NT2/D1 (cell line): ENCODE measurements at regions not wholly inside any gene's neighbourhood (a gene's known extent, or its start where the extent isn't known, plus 50 kb on each side); places are given as distances from the start of the nearest gene placed in this dataset.

Experiments
- DNase-seq: peaks from one replicate; pipeline ENCODE4 v3.0.0-alpha.2; 2011; ENCODE audit warnings: low read depth, low spot score
- H3K27me3 ChIP-seq: 2 replicates; pipeline ENCODE4 v1.6.0; 2011; ENCODE audit warnings: mild to moderate bottlenecking; ENCODE audit not compliant: insufficient read length, insufficient read depth
- H3K36me3 ChIP-seq: 2 replicates; pipeline ENCODE4 v1.6.1; 2011; ENCODE audit warnings: mild to moderate bottlenecking, low read length, mixed read lengths; ENCODE audit not compliant: insufficient read depth, insufficient read length
- H3K4me1 ChIP-seq: 2 replicates; pipeline ENCODE4 v1.5.1; 2011; ENCODE audit not compliant: insufficient read depth, insufficient read length
- H3K4me3 ChIP-seq: 2 replicates; pipeline ENCODE4 v1.5.1; 2011; ENCODE audit warnings: low read depth; ENCODE audit not compliant: insufficient read length
- H3K9ac ChIP-seq: 2 replicates; pipeline ENCODE4 v1.6.0; 2011; ENCODE audit warnings: low read depth; ENCODE audit not compliant: insufficient read length
- H3K9me3 ChIP-seq: 2 replicates; pipeline ENCODE4 v1.5.1; 2011; ENCODE audit warnings: mild to moderate bottlenecking, low read length; ENCODE audit not compliant: insufficient read depth
- SUZ12 ChIP-seq: IDR thresholded peaks from 2 replicates; pipeline ENCODE4 v1.6.1; 2011; ENCODE audit not compliant: insufficient read length, insufficient read depth; ENCODE audit errors: extremely low read depth
- YY1 ChIP-seq: IDR thresholded peaks from 2 replicates; pipeline ENCODE4 v1.6.1; 2011; ENCODE audit not compliant: insufficient read length, insufficient read depth
- ZNF274 ChIP-seq: IDR thresholded peaks from 2 replicates; pipeline ENCODE4 v1.6.1; 2011; ENCODE audit warnings: mild to moderate bottlenecking, low read depth, low read length

DNA sequence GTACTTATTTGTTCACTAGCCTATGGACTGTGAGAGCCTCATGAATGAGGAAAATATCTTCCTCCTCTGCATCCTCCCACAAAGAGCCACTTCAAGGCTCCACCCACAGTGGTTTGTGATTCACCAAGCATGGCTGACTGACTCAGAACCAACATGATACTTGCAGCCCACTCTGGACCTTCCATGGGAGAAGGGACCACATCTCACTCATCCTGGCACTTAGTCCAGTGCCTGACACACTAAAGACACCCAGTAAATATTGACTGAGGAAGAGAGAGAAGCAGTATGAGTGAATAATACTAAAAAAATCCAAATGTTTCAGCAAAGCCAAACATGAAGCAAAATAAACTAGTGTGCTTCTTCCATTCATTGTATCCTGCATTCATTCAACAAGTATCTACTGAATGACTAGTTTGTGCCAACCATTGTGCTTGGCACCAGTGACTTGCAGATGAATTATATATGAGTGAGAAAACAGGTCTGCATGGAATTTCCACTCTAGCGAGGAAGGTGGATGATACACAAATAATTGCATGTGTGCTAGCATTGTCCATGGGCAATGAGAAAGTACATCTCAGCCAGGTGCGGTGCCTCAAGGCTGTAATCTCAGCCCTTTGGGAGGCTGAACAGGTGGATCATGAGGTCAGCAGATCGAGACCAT is 54.9 kb upstream of the BLID start:
- DNase-seq, result no peak
- Histone ChIP-seq H3K9me3 (no peaks in the 10 kb centered on the region), H3K36me3 (no peaks in the 10 kb centered on the region), H3K27me3 (no peaks in the 10 kb centered on the region), H3K4me1 (no peaks in the 10 kb centered on the region), H3K9ac (no peak overlapping the region), H3K4me3 (no peak overlapping the region)
- TF ChIP-seq SUZ12, result no peak
- no peak for TF ChIP-seq ZNF274
- no peak for TF ChIP-seq YY1

DNA sequence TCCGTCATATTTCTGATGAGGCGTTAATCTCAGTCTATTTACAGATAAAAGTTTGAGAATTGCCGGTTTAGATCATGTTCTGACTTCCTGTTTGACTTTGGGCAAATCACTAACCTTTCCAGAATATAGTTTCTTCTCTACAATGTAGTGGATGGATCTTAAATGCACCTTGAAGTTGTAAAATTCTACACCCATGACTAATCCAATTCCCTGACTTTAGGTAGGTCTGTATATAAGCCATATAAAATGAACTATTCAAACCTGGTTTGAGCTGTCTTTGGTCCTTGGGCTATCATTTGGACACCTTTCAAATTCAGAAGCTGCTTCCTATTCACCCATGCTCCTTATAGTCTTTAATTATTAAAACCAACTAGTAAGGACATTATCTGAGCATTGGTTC is 52.2 kb upstream of the BLID start:
- Histone ChIP-seq H3K4me1 (no peaks in the 10 kb centered on the region), H3K9me3 (no peaks in the 10 kb centered on the region), H3K27me3 (no peaks in the 10 kb centered on the region), H3K4me3 (no peak overlapping the region), H3K36me3 (no peaks in the 10 kb centered on the region), H3K9ac (no peak overlapping the region)
- DNase-seq, result no peak
- TF ChIP-seq YY1, result no peak
- no peak for TF ChIP-seq SUZ12
- TF ChIP-seq ZNF274, result no peak

DNA sequence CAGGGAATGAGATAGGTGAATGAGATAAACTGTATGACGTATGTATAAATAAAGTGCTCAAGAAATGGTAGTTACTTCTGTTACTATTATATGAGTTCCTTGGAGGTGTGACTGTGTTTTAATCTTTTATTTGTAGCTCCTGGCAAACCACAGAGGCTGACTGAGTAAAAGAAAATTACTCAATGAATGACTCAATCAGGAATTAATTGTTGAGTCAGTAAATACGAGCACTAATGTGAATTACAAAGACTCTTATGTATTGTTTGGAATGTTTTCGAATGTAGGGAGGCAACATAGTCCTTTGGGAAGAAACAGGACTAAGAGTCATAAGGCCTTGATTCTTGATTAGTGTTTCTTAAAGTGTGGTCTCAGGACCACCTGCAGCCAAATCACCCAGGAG is 51.1 kb upstream of the BLID start:
- no peak for DNase-seq
- TF ChIP-seq SUZ12, result no peak
- TF ChIP-seq YY1, result no peak
- TF ChIP-seq ZNF274, result no peak
- H3K27me3 ChIP-seq, result no peaks in the 10 kb centered on the region
- H3K9ac ChIP-seq, result no peak overlapping the region
- no peaks in the 10 kb centered on the region for H3K36me3 ChIP-seq
- H3K4me3 ChIP-seq, result no peak overlapping the region
- no peaks in the 10 kb centered on the region for H3K9me3 ChIP-seq
- H3K4me1 ChIP-seq, result no peaks in the 10 kb centered on the region

DNA sequence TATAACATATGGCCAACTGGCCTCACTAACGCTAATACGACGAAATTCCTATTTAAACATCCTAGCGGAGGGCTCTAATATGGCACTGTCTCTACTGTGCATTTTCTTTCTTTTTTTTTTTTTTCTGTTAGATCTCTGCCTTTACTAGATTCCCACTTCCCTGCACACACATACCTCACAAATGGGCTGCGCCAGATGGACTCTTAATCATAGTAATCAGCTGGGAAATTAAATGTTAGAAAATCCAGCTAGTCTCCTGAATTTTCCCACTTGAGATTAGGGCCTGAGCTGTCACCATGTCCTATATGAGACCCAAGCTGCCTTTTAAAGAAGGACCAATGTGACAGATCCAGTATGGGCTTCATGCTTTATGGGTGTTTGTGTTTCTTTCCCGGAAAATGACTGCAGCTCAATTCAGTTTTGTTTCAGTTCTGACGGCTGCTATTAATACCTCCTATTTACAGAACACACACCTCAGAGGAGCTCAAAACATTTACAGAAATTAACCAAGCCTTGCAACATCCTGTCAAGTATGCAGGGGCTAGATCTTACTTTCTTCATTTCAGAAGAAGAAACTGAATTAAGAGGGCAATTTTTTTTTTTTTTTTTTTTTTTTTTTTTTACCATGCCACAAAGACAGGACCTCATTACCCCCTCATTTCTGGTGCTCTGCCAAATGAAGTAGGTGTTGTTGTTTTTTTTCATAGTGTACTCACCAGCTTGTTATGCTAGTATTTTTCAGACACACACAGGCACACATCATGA is 49.8 kb upstream of the BLID start:
- no peak for TF ChIP-seq YY1
- no peak for TF ChIP-seq SUZ12
- TF ChIP-seq ZNF274, result no peak
- no peak overlapping the region for H3K9ac ChIP-seq
- no peak for DNase-seq
- H3K9me3 ChIP-seq, result no peaks in the 10 kb centered on the region
- no peak overlapping the region for H3K4me3 ChIP-seq
- H3K4me1 ChIP-seq, result no peaks in the 10 kb centered on the region
- no peaks in the 10 kb centered on the region for H3K27me3 ChIP-seq
- no peaks in the 10 kb centered on the region for H3K36me3 ChIP-seq
